ENCODE measurements at regions not wholly inside any gene's neighbourhood (a gene's known extent, or its start where the extent isn't known, plus 50 kb on each side); places are given as distances from the start of the nearest gene placed in this dataset.

DNA sequence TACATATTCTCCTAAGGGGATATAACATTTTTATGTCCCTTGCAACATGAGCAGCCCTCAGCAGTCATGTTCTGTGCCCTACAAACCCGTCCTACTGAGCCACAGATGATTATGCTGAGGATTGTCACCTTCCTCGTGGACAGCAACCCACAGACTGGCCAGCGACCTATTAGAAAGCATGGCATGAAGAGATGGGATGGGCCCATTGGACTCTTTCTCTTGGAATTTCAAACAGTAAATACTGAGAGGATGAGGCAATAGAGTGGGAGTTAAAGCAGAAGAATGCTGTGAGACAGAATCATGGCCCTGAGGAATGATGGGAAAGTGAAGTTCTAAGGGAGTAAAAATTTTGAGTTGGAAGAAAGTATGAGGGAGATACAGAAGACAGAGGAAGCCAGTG, 149.9 kb upstream of the BTG1 start:
- CTCF ChIA-PET = no interaction called here
- Histone ChIP-seq H3K27ac (ENCODE audit: low read length) (no peak overlapping the region), H3K4me3 (ENCODE audit: low read length) (no peak overlapping the region), H3K9ac (ENCODE audit: low read length) (no peak overlapping the region), H2AFZ (ENCODE audit: low read length) (no peak overlapping the region), H4K20me1 (ENCODE audit: low read length) (no peaks in the 10 kb centered on the region), H3K9me3 (ENCODE audit: low read length) (no peaks in the 10 kb centered on the region), H3K4me1 (ENCODE audit: insufficient read depth, low read length) (peaks cover 14% of the 10 kb centered on the region), H3K36me3 (ENCODE audit: low read depth, low read length) (no peaks in the 10 kb centered on the region), H3K27me3 (ENCODE audit: low read length) (no peaks in the 10 kb centered on the region), H3K9me2 (replicated peaks; ENCODE audit: low read length) (no peaks in the 10 kb centered on the region), H3K4me2 (ENCODE audit: low read length) (no peak overlapping the region), H3K79me2 (ENCODE audit: low read length) (no peaks in the 10 kb centered on the region), H3F3A (ENCODE audit: low read length, unreplicated experiment) (no peaks in the 10 kb centered on the region)
- no TSS peak for BruUV-seq (replicated peaks)
- POLR2A ChIA-PET (ENCODE audit: unreplicated experiment) = no interaction called here
- no peak for TF ChIP-seq CTCF (conservative IDR thresholded peaks at IDR 0.05; ENCODE audit: low read depth, low read length)
- TF ChIP-seq EZH2 (IDR thresholded peaks at IDR 0.05; ENCODE audit: low read length, unreplicated experiment) = no peak
- TF ChIP-seq EZH2phosphoT487 (IDR thresholded peaks at IDR 0.05; ENCODE audit: borderline replicate concordance, low read length) = no peak
- ATAC-seq = no peak
- DNase-seq = no peak
- intact Hi-C loops (cut with micrococcal nuclease) = no loop called here

DNA sequence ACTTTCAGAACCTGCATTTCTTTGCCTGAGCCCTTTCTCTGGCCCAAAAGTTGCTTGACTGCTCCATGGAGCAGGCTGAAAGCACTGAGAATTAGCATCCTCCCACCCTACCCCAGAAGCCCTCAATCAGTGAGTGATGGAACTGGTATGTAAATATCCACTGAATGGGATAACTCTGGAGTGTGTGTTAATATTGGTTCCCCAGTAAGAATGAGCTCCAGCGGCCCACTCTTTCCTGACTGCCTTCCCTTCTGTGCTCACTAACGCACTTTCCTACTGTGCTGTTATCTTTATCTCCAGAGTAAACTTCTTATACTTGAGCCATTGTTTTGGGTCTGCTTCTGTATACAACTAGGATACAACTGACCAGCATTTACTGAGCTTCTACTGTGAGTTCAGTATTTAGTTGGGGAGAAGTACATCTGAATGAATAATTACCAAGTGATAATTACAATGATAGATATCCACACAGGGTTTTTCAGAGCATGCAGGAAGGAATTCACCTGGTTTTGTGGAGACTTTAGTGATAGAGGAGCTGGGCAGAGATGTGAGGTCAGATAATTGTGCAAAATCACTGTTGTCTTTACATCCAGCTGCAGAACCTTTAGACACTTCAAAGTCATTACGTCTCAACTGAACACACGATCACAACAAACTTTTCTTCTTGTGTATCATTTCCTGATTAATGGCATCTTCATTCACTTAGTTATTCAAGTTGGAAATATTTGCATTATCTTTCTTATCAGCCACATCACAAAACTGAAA, 149.2 kb upstream of the BTG1 start:
- Histone ChIP-seq H3K9me3 (ENCODE audit: low read length) (no peaks in the 10 kb centered on the region), H3F3A (ENCODE audit: low read length, unreplicated experiment) (no peaks in the 10 kb centered on the region), H3K27ac (ENCODE audit: low read length) (no peak overlapping the region), H3K9me2 (replicated peaks; ENCODE audit: low read length) (no peaks in the 10 kb centered on the region), H3K36me3 (ENCODE audit: low read depth, low read length) (no peaks in the 10 kb centered on the region), H2AFZ (ENCODE audit: low read length) (no peak overlapping the region), H3K27me3 (ENCODE audit: low read length) (no peaks in the 10 kb centered on the region), H3K4me1 (ENCODE audit: insufficient read depth, low read length) (peaks cover 21% of the 10 kb centered on the region), H3K9ac (ENCODE audit: low read length) (no peak overlapping the region), H4K20me1 (ENCODE audit: low read length) (no peaks in the 10 kb centered on the region), H3K4me2 (ENCODE audit: low read length) (no peak overlapping the region), H3K79me2 (ENCODE audit: low read length) (no peaks in the 10 kb centered on the region), H3K4me3 (ENCODE audit: low read length) (no peak overlapping the region)
- intact Hi-C loops (cut with micrococcal nuclease) = no loop called here
- BruUV-seq (replicated peaks) = no TSS peak
- DNase-seq (no peak), ATAC-seq (no peak)
- no peak for TF ChIP-seq EZH2 (IDR thresholded peaks at IDR 0.05; ENCODE audit: low read length, unreplicated experiment)
- no peak for TF ChIP-seq CTCF (conservative IDR thresholded peaks at IDR 0.05; ENCODE audit: low read depth, low read length)
- TF ChIP-seq EZH2phosphoT487 (IDR thresholded peaks at IDR 0.05; ENCODE audit: borderline replicate concordance, low read length) = no peak
- POLR2A ChIA-PET (ENCODE audit: unreplicated experiment) = no interaction called here
- CTCF ChIA-PET = no interaction called here

DNA sequence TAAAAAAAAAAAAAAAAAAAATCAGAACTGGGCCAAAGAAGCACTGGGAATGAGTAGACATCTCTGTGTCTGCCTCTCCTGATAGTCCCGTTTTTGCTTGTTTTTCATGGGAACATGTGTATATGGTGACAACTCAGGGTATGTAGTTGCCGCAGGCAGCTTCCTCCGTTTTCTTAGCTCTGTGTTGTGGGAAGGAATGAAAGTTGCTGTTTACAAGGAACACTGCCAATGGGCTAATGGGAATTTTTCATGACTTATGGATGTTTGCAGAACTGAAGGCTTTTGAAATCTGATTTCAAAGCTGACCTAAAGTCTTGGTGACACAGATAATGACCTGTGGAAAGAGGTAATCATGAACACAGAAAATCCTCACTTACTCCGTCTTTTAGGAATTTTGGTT, 146.4 kb upstream of the BTG1 start:
- Histone ChIP-seq H3F3A (ENCODE audit: low read length, unreplicated experiment) (no peaks in the 10 kb centered on the region), H3K79me2 (ENCODE audit: low read length) (no peaks in the 10 kb centered on the region), H3K27ac (ENCODE audit: low read length) (no peak overlapping the region), H4K20me1 (ENCODE audit: low read length) (no peaks in the 10 kb centered on the region), H3K4me1 (ENCODE audit: insufficient read depth, low read length) (peaks cover 31% of the 10 kb centered on the region), H3K36me3 (ENCODE audit: low read depth, low read length) (no peaks in the 10 kb centered on the region), H3K4me3 (ENCODE audit: low read length) (no peak overlapping the region), H3K9me3 (ENCODE audit: low read length) (no peaks in the 10 kb centered on the region), H3K4me2 (ENCODE audit: low read length) (no peak overlapping the region), H3K9ac (ENCODE audit: low read length) (no peak overlapping the region), H3K9me2 (replicated peaks; ENCODE audit: low read length) (no peaks in the 10 kb centered on the region), H3K27me3 (ENCODE audit: low read length) (no peaks in the 10 kb centered on the region), H2AFZ (ENCODE audit: low read length) (no peak overlapping the region)
- ChIA-PET POLR2A (ENCODE audit: unreplicated experiment) (no interaction called here), CTCF (no interaction called here)
- DNase-seq (no peak), ATAC-seq (no peak)
- intact Hi-C loops (cut with micrococcal nuclease) = no loop called here
- BruUV-seq (replicated peaks) = no TSS peak
- TF ChIP-seq EZH2 (IDR thresholded peaks at IDR 0.05; ENCODE audit: low read length, unreplicated experiment) = no peak
